HCT116 (cell line): ENCODE measurements at regions not wholly inside any gene's neighbourhood (a gene's known extent, or its start where the extent isn't known, plus 50 kb on each side); places are given as distances from the start of the nearest gene placed in this dataset.

Source experiments
- CTCF ChIP-seq, 3 experiments: fragments of 200-600 bp in 1 of 3; sonication (generic) in 1 of 3; IDR thresholded peaks in 2 of 3; conservative IDR thresholded peaks in 1 of 3; 2 replicates each; pipeline ENCODE4 v1.5.1; 2012 to 2017; ENCODE audit warnings: low read depth in 2 of 3, low read length in 2 of 3, antibody characterized with exemption in 1 of 3, borderline replicate concordance in 1 of 3, control low read depth in 1 of 3, mild to moderate bottlenecking in 1 of 3, mixed read lengths in 1 of 3, mixed run types in 1 of 3, moderate library complexity in 1 of 3; ENCODE audit not compliant: insufficient read depth in 1 of 3
- EZH2phosphoT487 ChIP-seq: fragments of 200-600 bp; IDR thresholded peaks from 2 replicates; pipeline ENCODE4 v1.6.1; 2018; ENCODE audit warnings: antibody characterized with exemption, borderline replicate concordance
- POLR2AphosphoS5 ChIP-seq: IDR thresholded peaks from 2 replicates; pipeline ENCODE4 v1.6.1; 2011; ENCODE audit warnings: mild to moderate bottlenecking, low read depth, low read length, moderate library complexity
- SIN3A ChIP-seq: IDR thresholded peaks from 2 replicates; pipeline ENCODE4 v1.6.1; 2012; ENCODE audit warnings: low read depth

DNA sequence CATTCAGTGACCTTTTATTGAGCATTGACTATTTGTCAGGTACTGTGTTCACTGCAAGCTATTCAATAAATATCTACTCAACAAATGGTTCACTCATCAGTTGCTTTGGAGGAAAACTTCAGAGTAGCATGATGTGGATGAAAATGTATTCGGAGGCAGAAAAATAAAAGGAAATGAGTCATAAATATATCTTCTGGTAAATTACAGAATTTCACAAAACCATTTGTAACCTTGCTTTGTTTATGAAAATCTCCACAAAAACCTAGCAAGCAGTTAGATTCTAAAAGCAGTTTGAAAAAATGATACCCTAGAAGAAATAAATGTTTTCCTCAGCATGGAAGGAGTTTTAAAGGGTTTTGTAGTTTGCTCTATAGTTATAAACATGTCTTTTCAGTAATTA is 399.6 kb downstream of the LMO7 start:
- TF ChIP-seq CTCF (IDR thresholded peaks at IDR 0.05 in 2 of 3, conservative IDR thresholded peaks at IDR 0.05 in 1 of 3; ENCODE audit: borderline replicate concordance in 1 of 3, insufficient read depth in 1 of 3, low read depth in 2 of 3, low read length in 2 of 3) = no peak
- TF ChIP-seq POLR2AphosphoS5 = no peak
- no peak for TF ChIP-seq EZH2phosphoT487
- no peak for TF ChIP-seq SIN3A
